Smooth muscle cell (in vitro differentiated cells): ENCODE measurements at regions not wholly inside any gene's neighbourhood (a gene's known extent, or its start where the extent isn't known, plus 50 kb on each side); places are given as distances from the start of the nearest gene placed in this dataset.

Experiments
- DNase-seq: peaks from one replicate; lab custom pipeline; 2025; ENCODE audit not compliant: unreplicated experiment; lab: John Stamatoyannopoulos, UW
- H2AFZ ChIP-seq: fragments of 200-600 bp; sonication (generic); 2 replicates; pipeline ENCODE4 v1.6.0; 2016; ENCODE audit warnings: antibody characterized with exemption, low read depth, mild to moderate bottlenecking
- H3F3A ChIP-seq: fragments of 200-600 bp; sonication (generic); 2 replicates; pipeline ENCODE4 v1.6.0; 2017; ENCODE audit warnings: antibody characterized with exemption, low read depth
- H3K27ac ChIP-seq: fragments of 200-600 bp; sonication (generic); 2 replicates; pipeline ENCODE4 v1.5.1; 2016; ENCODE audit warnings: low read depth, mild to moderate bottlenecking
- H3K27me3 ChIP-seq: fragments of 200-600 bp; sonication (generic); 2 replicates; pipeline ENCODE4 v1.6.1; 2016; ENCODE audit warnings: low read depth, mild to moderate bottlenecking
- H3K36me3 ChIP-seq: fragments of 200-600 bp; sonication (generic); 2 replicates; pipeline ENCODE4 v1.5.1; 2016; ENCODE audit warnings: low read depth
- H3K4me1 ChIP-seq: fragments of 200-600 bp; sonication (generic); 2 replicates; pipeline ENCODE4 v1.5.1; 2016; ENCODE audit warnings: low read depth
- H3K4me2 ChIP-seq: fragments of 200-600 bp; sonication (generic); 2 replicates; pipeline ENCODE4 v1.6.0; 2016; ENCODE audit warnings: mild to moderate bottlenecking
- H3K4me3 ChIP-seq: fragments of 200-600 bp; sonication (generic); 2 replicates; pipeline ENCODE4 v1.5.1; 2016; ENCODE audit warnings: mild to moderate bottlenecking
- H3K79me2 ChIP-seq: fragments of 200-600 bp; sonication (generic); 2 replicates; pipeline ENCODE4 v1.6.0; 2016; ENCODE audit warnings: low read depth, mild to moderate bottlenecking
- H3K9ac ChIP-seq: fragments of 200-600 bp; sonication (generic); 2 replicates; pipeline ENCODE4 v1.6.0; 2016; ENCODE audit warnings: low read depth
- H3K9me3 ChIP-seq: fragments of 200-600 bp; sonication (generic); replicated peaks from 2 replicates; pipeline ENCODE4 v1.5.1; 2016; ENCODE audit warnings: low read depth
- H4K20me1 ChIP-seq: fragments of 200-600 bp; sonication (generic); 2 replicates; pipeline ENCODE4 v1.6.0; 2016; ENCODE audit warnings: low read depth
- WGBS: methylation state at CpG from one replicate; pipeline ENCODE4 v1.1.7; 2016; ENCODE audit warnings: low lambda C conversion rate; 5-methylcytosine and 5-hydroxymethylcytosine counted together
- TF ChIP-seq, protein P1 (sequence below): fragments of 200-600 bp; sonication (generic); IDR thresholded peaks from 2 replicates; pipeline ENCODE4 v1.5.1; 2017; ENCODE audit warnings: borderline replicate concordance, mild to moderate bottlenecking, antibody characterized with exemption; ENCODE audit not compliant: insufficient read depth, poor library complexity, severe bottlenecking

DNA sequence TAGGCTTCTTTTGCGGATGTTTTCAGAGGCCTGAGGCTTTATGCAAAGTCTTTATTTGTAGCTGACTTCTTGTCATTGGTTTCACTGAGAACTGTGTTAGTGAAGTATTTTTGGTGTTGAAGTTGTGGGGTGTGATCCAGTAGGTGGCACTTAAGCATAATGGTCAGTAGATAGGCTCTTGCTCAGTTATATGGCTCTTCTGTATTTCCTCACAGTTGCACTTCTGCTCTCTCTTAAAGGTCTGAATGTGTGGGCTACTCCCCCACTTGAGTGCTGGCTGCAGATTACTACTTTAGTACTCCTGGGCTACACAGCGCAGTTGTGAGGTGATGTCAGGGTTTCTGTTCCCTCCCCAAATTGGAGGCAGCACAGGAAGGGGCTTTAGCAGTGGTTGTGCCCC lies 133.8 kb upstream of the SCN7A start:
- Histone ChIP-seq H3K4me1 (no peaks in the 10 kb centered on the region), H3K9ac (no peak overlapping the region), H2AFZ (no peak overlapping the region), H3K9me3 (no peaks in the 10 kb centered on the region), H3K27ac (no peak overlapping the region), H4K20me1 (no peaks in the 10 kb centered on the region), H3K4me3 (no peak overlapping the region), H3K36me3 (no peaks in the 10 kb centered on the region), H3K79me2 (no peaks in the 10 kb centered on the region), H3F3A (no peaks in the 10 kb centered on the region), H3K27me3 (no peaks in the 10 kb centered on the region), H3K4me2 (no peak overlapping the region)
- TF ChIP-seq, protein P1, sequence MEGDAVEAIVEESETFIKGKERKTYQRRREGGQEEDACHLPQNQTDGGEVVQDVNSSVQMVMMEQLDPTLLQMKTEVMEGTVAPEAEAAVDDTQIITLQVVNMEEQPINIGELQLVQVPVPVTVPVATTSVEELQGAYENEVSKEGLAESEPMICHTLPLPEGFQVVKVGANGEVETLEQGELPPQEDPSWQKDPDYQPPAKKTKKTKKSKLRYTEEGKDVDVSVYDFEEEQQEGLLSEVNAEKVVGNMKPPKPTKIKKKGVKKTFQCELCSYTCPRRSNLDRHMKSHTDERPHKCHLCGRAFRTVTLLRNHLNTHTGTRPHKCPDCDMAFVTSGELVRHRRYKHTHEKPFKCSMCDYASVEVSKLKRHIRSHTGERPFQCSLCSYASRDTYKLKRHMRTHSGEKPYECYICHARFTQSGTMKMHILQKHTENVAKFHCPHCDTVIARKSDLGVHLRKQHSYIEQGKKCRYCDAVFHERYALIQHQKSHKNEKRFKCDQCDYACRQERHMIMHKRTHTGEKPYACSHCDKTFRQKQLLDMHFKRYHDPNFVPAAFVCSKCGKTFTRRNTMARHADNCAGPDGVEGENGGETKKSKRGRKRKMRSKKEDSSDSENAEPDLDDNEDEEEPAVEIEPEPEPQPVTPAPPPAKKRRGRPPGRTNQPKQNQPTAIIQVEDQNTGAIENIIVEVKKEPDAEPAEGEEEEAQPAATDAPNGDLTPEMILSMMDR = no peak
- WGBS = 78% methylated on average over 2 of the region's 2 CpGs
- DNase-seq = no peak

DNA sequence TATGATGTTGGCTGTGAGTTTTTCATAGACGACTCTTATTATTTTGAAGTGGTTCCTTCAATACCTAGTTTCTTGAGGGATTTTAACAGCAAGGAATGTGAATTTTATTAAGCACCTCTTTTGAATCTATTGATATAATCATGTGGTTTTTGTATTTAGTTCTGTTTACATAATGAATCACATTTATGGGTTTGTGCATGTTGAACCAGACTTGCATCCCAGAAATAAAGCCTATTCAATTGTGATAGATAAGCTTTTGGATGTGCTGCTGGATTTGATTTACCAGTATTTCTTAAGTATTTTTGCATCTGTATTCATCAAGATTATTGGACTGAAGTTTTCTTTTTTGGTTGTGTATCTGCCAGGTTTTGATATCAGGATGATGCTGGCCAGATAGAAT lies 131.6 kb upstream of the SCN7A start:
- Histone ChIP-seq H3K4me3 (no peak overlapping the region), H3K9me3 (no peaks in the 10 kb centered on the region), H2AFZ (no peak overlapping the region), H3K4me1 (no peaks in the 10 kb centered on the region), H3K9ac (no peak overlapping the region), H3K4me2 (no peak overlapping the region), H3K27me3 (no peaks in the 10 kb centered on the region), H3K36me3 (no peaks in the 10 kb centered on the region), H3K27ac (no peak overlapping the region), H3K79me2 (no peaks in the 10 kb centered on the region), H4K20me1 (no peaks in the 10 kb centered on the region), H3F3A (no peaks in the 10 kb centered on the region)
- TF ChIP-seq, protein P1 = no peak
- WGBS = 94% methylated on average over 1 of the region's 1 CpG
- no peak for DNase-seq

DNA sequence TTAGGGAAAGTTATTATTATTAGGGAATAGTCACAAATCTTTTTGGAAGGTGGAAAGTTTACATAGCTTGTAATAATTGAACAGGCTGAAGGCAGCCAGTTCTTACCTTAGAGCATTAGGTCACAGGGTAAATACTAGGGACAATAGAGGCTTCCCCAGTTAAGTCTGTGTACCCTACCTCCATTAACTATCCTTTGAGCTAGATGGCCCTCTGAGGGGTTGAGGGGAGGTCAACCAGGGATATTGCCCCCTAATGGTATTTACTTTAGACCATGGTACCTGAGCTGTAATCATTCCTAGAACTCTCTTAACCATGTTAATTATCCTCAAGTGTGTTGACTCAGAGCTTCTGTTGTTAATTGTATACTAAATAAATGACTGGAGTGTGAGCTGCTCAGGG lies 120.5 kb upstream of the SCN7A start:
- Histone ChIP-seq H3K36me3 (no peaks in the 10 kb centered on the region), H3K9me3 (no peaks in the 10 kb centered on the region), H3K27ac (no peak overlapping the region), H3K27me3 (no peaks in the 10 kb centered on the region), H4K20me1 (no peaks in the 10 kb centered on the region), H3K4me2 (no peak overlapping the region), H3K4me1 (no peaks in the 10 kb centered on the region), H3K9ac (no peak overlapping the region), H3K4me3 (no peak overlapping the region), H3F3A (no peaks in the 10 kb centered on the region), H3K79me2 (no peaks in the 10 kb centered on the region), H2AFZ (no peak overlapping the region)
- TF ChIP-seq, protein P1 = no peak
- no peak for DNase-seq

DNA sequence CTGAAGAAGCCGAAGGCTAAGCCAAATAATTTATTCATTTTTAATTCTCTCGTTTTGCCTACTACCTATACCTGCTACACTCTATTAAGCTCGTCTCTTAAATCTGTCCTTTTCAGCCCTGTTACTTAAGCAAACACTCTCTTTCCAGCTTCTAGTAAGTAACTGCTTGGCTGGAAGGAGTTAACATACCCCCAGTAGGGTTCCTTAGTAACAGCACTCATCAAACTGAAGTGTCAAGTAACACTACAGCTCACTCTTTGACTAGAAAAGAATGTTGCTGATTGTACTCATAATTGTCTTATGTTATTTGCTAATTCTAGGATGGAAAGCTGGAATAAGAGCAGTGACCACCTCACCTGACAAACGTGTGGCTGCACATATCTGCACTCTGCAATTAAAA lies 120.0 kb upstream of the SCN7A start:
- no peaks in the 10 kb centered on the region for H3F3A ChIP-seq
- no peaks in the 10 kb centered on the region for H3K79me2 ChIP-seq
- no peak overlapping the region for H3K4me2 ChIP-seq
- no peak for DNase-seq
- no peak overlapping the region for H2AFZ ChIP-seq
- no peak overlapping the region for H3K4me3 ChIP-seq
- no peaks in the 10 kb centered on the region for H4K20me1 ChIP-seq
- no peaks in the 10 kb centered on the region for H3K36me3 ChIP-seq
- TF ChIP-seq, protein P1 = no peak
- H3K9ac ChIP-seq = no peak overlapping the region
- no peaks in the 10 kb centered on the region for H3K4me1 ChIP-seq
- 63% methylated on average over 4 of the region's 4 CpGs for WGBS
- no peak overlapping the region for H3K27ac ChIP-seq
- H3K27me3 ChIP-seq = no peaks in the 10 kb centered on the region
- H3K9me3 ChIP-seq = no peaks in the 10 kb centered on the region
